HG03432 (cell line): ENCODE measurements at regions not wholly inside any gene's neighbourhood (a gene's known extent, or its start where the extent isn't known, plus 50 kb on each side); places are given as distances from the start of the nearest gene placed in this dataset.

Source experiments
- ATAC-seq: cut with Tn5 transposase; IDR thresholded peaks from one replicate; pipeline ENCODE4 v1.9.1; 2021; ENCODE audit warnings: mild to moderate bottlenecking, moderate library complexity; ENCODE audit not compliant: unreplicated experiment

GRCh38 chr13:111448504-111448903, 128.1 kb downstream of the TEX29 start:
- ATAC-seq: no peak

GRCh38 chr13:111449041-111449440, 128.6 kb downstream of the TEX29 start:
- no peak for ATAC-seq

- no peak for ATAC-seq
Observed at GRCh38 chr13:111451402-111451801, 131.0 kb downstream of the TEX29 start.

- no peak for ATAC-seq
Observed at GRCh38 chr13:111456452-111457230, 136.2 kb downstream of the TEX29 start.

- ATAC-seq: no peak
Observed at GRCh38 chr13:111458001-111458531, 137.6 kb downstream of the TEX29 start.

- ATAC-seq: no peak
Observed at GRCh38 chr13:111458739-111459138, 138.3 kb downstream of the TEX29 start.

- no peak for ATAC-seq
Observed at GRCh38 chr13:111459803-111460547, 139.5 kb downstream of the TEX29 start.

GRCh38 chr13:111460548-111461444, 140.4 kb downstream of the TEX29 start:
- no peak for ATAC-seq

GRCh38 chr13:111461445-111462149, 141.2 kb downstream of the TEX29 start:
- ATAC-seq: no peak

GRCh38 chr13:111462221-111462764, 141.9 kb downstream of the TEX29 start:
- no peak for ATAC-seq

GRCh38 chr13:111462944-111463343, 142.5 kb downstream of the TEX29 start:
- ATAC-seq: no peak

GRCh38 chr13:111467111-111467890, 146.9 kb downstream of the TEX29 start:
- ATAC-seq: no peak

GRCh38 chr13:111468037-111468959, 147.9 kb downstream of the TEX29 start:
- ATAC-seq: no peak

- ATAC-seq: no peak
Observed at GRCh38 chr13:111469450-111469849, 149.0 kb downstream of the TEX29 start.

- no peak for ATAC-seq
Observed at GRCh38 chr13:111469916-111470506, 149.6 kb downstream of the TEX29 start.

- ATAC-seq: no peak
Observed at GRCh38 chr13:111470933-111471332, 150.5 kb downstream of the TEX29 start.

- ATAC-seq: no peak
Observed at GRCh38 chr13:111472083-111472482, 151.6 kb downstream of the TEX29 start.
